ENCODE measurements at regions not wholly inside any gene's neighbourhood (a gene's known extent, or its start where the extent isn't known, plus 50 kb on each side); places are given as distances from the start of the nearest gene placed in this dataset.

DNA sequence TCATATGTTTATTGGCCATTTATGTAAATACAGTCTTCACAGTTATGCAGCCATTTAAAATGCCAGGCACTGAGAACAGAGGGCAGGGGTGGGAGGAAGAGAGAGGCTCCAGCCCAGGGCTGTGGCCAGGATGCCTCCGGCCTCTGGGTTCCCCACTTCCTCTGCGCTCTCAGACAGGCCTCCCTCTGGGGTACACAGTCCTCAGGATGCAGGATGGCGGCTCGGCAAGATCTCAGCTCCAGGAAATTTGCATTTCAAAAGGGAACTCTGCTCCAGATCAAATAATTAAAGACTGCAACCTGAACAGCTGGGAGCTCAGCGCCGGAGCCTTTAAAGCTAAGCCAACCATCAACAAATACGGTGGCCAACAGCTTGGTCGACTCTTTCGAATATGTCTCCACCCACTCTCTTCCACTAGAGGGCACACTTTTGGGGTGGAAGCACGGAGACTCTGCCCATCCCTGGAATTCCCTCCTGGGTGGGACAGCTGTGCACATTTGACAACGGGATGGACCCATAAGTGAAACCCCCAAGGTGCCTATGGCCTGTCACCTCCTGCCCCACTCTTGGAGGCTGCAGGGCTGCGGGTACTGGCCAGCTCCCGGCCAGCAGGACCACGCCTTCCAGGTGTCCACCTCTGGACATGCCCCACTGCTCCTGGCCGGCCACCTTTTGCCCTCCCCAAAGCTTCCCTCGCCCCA is 1044.7 kb downstream of the BRD1 start:
- Histone ChIP-seq H3K4me1 (ENCODE audit: control insufficient read depth, insufficient read depth, low read length) (no peaks in the 10 kb centered on the region), H3K36me3 (ENCODE audit: control insufficient read depth, insufficient read depth, low read length) (no peaks in the 10 kb centered on the region), H3K27me3 (ENCODE audit: control insufficient read depth, insufficient read depth, low read length) (no peaks in the 10 kb centered on the region), H3K9me3 (ENCODE audit: control insufficient read depth, insufficient read depth, low read length) (no peaks in the 10 kb centered on the region), H3K27ac (ENCODE audit: low read length) (no peak overlapping the region), H3K4me3 (ENCODE audit: low read length) (no peak overlapping the region)
- Mint-ChIP-seq H3K9me3 (no peaks in the 10 kb centered on the region), H3K4me1 (no peaks in the 10 kb centered on the region), H3K27ac (no peak overlapping the region), H3K4me3 (no peak overlapping the region), H3K36me3 (no peaks in the 10 kb centered on the region), H3K27me3 (ENCODE audit: low read depth in 2 of 2) (peaks cover 0 to 5% of the 10 kb centered on the region in 2 donors)
- no peak for DNase-seq
- TF ChIP-seq, protein P1, sequence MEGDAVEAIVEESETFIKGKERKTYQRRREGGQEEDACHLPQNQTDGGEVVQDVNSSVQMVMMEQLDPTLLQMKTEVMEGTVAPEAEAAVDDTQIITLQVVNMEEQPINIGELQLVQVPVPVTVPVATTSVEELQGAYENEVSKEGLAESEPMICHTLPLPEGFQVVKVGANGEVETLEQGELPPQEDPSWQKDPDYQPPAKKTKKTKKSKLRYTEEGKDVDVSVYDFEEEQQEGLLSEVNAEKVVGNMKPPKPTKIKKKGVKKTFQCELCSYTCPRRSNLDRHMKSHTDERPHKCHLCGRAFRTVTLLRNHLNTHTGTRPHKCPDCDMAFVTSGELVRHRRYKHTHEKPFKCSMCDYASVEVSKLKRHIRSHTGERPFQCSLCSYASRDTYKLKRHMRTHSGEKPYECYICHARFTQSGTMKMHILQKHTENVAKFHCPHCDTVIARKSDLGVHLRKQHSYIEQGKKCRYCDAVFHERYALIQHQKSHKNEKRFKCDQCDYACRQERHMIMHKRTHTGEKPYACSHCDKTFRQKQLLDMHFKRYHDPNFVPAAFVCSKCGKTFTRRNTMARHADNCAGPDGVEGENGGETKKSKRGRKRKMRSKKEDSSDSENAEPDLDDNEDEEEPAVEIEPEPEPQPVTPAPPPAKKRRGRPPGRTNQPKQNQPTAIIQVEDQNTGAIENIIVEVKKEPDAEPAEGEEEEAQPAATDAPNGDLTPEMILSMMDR (IDR thresholded peaks at IDR 0.05), result no peak
- 47% methylated on average over 16 of the region's 16 CpGs for WGBS (ENCODE audit: insufficient coverage)
- intact Hi-C loops (cut with micrococcal nuclease), result no loop called here
- no peak for ATAC-seq

DNA sequence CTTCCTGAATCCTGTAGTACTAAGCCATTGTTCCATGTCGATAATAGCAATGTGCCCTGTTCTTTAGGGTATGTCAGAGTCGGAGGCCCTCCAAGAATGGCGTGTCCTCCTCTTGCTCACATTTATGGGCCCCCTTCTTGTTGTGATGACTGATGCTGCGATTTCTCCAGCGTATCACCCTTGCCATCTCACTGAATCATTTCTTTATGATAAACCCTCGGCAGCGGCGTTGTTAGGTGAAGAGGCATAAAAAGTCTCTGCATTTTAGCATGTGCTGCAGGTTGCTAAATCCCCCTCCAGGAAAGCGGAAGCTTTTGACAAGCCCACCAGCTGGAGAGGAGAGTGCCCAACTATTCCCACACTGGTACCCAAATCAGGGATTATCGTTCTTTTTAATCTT is 1045.3 kb downstream of the BRD1 start:
- no peaks in the 10 kb centered on the region for H3K4me1 ChIP-seq (ENCODE audit: control insufficient read depth, insufficient read depth, low read length)
- ATAC-seq, result no peak
- H3K27me3 Mint-ChIP-seq (ENCODE audit: low read depth in 2 of 2), result peaks cover 0 to 5% of the 10 kb centered on the region in 2 donors
- H3K4me1 Mint-ChIP-seq, result no peaks in the 10 kb centered on the region
- peaks cover 0 to 1% of the 10 kb centered on the region in 2 donors for H3K9me3 Mint-ChIP-seq
- no peak overlapping the region for H3K27ac ChIP-seq (ENCODE audit: low read length)
- intact Hi-C loops (cut with micrococcal nuclease), result no loop called here
- no peaks in the 10 kb centered on the region for H3K27me3 ChIP-seq (ENCODE audit: control insufficient read depth, insufficient read depth, low read length)
- DNase-seq, result no peak
- 95% methylated on average over 9 of the region's 10 CpGs for WGBS (ENCODE audit: insufficient coverage)
- no peak overlapping the region for H3K27ac Mint-ChIP-seq
- no peaks in the 10 kb centered on the region for H3K36me3 ChIP-seq (ENCODE audit: control insufficient read depth, insufficient read depth, low read length)
- no peaks in the 10 kb centered on the region for H3K36me3 Mint-ChIP-seq
- no peak overlapping the region for H3K4me3 Mint-ChIP-seq
- TF ChIP-seq, protein P1 (IDR thresholded peaks at IDR 0.05), result no peak
- H3K9me3 ChIP-seq (ENCODE audit: control insufficient read depth, insufficient read depth, low read length), result peaks cover 5% of the 10 kb centered on the region
- H3K4me3 ChIP-seq (ENCODE audit: low read length), result no peak overlapping the region

DNA sequence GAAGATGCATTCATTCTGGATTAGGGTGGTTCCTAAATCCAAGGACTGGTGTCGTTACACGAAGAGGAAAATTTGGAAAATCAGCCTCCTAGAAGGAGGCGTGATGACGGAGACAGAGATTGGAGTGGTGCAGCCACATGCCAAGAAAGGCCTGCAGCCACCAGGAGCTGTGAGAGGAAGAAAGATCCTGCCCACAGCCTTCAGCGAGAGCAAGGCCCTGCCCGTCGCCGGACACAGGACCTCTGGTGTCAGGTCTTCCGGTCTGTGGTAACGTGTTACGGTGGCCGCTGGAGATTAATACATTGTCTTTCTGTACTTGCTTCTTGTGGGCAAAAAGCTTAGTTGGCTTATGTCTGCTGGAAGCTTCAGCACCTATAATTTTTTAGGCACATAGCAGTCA is 1045.8 kb downstream of the BRD1 start:
- no peaks in the 10 kb centered on the region for H3K27me3 ChIP-seq (ENCODE audit: control insufficient read depth, insufficient read depth, low read length)
- no peak overlapping the region for H3K27ac ChIP-seq (ENCODE audit: low read length)
- DNase-seq (no peak), ATAC-seq (no peak)
- H3K9me3 ChIP-seq (ENCODE audit: control insufficient read depth, insufficient read depth, low read length), result peaks cover 5% of the 10 kb centered on the region
- Mint-ChIP-seq H3K36me3 (no peaks in the 10 kb centered on the region), H3K27ac (no peak overlapping the region), H3K4me1 (no peaks in the 10 kb centered on the region), H3K4me3 (no peak overlapping the region), H3K9me3 (peaks cover 0 to 4% of the 10 kb centered on the region in 2 donors), H3K27me3 (ENCODE audit: low read depth in 2 of 2) (peaks cover 0 to 5% of the 10 kb centered on the region in 2 donors)
- no peak overlapping the region for H3K4me3 ChIP-seq (ENCODE audit: low read length)
- H3K4me1 ChIP-seq (ENCODE audit: control insufficient read depth, insufficient read depth, low read length), result no peaks in the 10 kb centered on the region
- TF ChIP-seq, protein P1 (IDR thresholded peaks at IDR 0.05), result no peak
- no peaks in the 10 kb centered on the region for H3K36me3 ChIP-seq (ENCODE audit: control insufficient read depth, insufficient read depth, low read length)
- 92% methylated on average over 12 of the region's 12 CpGs for WGBS (ENCODE audit: insufficient coverage)
- intact Hi-C loops (cut with micrococcal nuclease), result no loop called here

DNA sequence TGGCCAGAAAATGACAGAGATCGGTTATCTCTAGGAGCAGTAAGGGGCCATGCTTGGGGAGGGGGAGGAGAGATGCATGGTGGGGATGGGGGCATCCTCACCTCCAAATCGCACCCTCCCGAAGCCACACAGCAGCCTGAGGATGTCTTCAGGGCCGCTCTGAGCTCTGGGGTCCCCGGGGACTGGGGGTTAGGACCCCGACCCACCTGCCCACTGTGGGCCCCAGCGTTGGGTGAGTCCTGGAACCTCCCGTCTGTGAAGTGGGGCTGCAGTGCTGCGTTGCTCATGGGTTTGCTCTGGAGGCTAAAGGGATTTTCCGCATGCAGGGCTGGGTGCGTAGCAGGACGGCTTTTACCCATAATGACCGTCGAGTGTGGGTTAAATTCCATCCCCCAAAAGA is 1046.3 kb downstream of the BRD1 start:
- H3K27me3 ChIP-seq (ENCODE audit: control insufficient read depth, insufficient read depth, low read length), result no peaks in the 10 kb centered on the region
- intact Hi-C loops (cut with micrococcal nuclease), result no loop called here
- Mint-ChIP-seq H3K4me3 (no peak overlapping the region), H3K4me1 (no peaks in the 10 kb centered on the region), H3K27ac (no peak overlapping the region), H3K27me3 (ENCODE audit: low read depth in 2 of 2) (peaks cover 0 to 5% of the 10 kb centered on the region in 2 donors), H3K9me3 (peaks cover 0 to 4% of the 10 kb centered on the region in 2 donors), H3K36me3 (no peaks in the 10 kb centered on the region)
- TF ChIP-seq, protein P1 (IDR thresholded peaks at IDR 0.05), result no peak
- no peaks in the 10 kb centered on the region for H3K36me3 ChIP-seq (ENCODE audit: control insufficient read depth, insufficient read depth, low read length)
- ATAC-seq (no peak), DNase-seq (no peak)
- no peaks in the 10 kb centered on the region for H3K4me1 ChIP-seq (ENCODE audit: control insufficient read depth, insufficient read depth, low read length)
- H3K27ac ChIP-seq (ENCODE audit: low read length), result no peak overlapping the region
- no peak overlapping the region for H3K4me3 ChIP-seq (ENCODE audit: low read length)
- WGBS (ENCODE audit: insufficient coverage), result 87% methylated on average over 14 of the region's 14 CpGs
- peaks cover 5% of the 10 kb centered on the region for H3K9me3 ChIP-seq (ENCODE audit: control insufficient read depth, insufficient read depth, low read length)
